ENCODE measurements at regions not wholly inside any gene's neighbourhood (a gene's known extent, or its start where the extent isn't known, plus 50 kb on each side); places are given as distances from the start of the nearest gene placed in this dataset.
"Not testable (repeated sequence)": the region's sequence is repeated elsewhere in the genome, so short reads cannot be mapped to it uniquely, and the experiment has no call there.

GRCh38 chr16:22603744-22604143 lies 93.1 kb downstream of the NPIPB5 start:
- H3K4me1 ChIP-seq (ENCODE audit: control insufficient read depth in 1 of 2, insufficient read depth in 2 of 2, low read length in 2 of 2); H3K27me3 ChIP-seq (ENCODE audit: control insufficient read depth in 1 of 2, insufficient read depth in 2 of 2, low read length in 2 of 2); H3K9ac ChIP-seq (ENCODE audit: low read depth in 1 of 2, low read length in 2 of 2); H3K4me3 ChIP-seq (ENCODE audit: low read depth in 1 of 2, low read length in 2 of 2); H3K36me3 ChIP-seq (ENCODE audit: control insufficient read depth in 1 of 2, insufficient read depth in 2 of 2, low read length in 2 of 2); H3K27ac ChIP-seq (ENCODE audit: low read depth, low read length); H3K9me3 ChIP-seq (ENCODE audit: control insufficient read depth in 1 of 2, low read length in 2 of 2): not testable (repeated sequence)

GRCh38 chr16:22606619-22607018 lies 95.9 kb downstream of the NPIPB5 start:
- H3K4me3 ChIP-seq (ENCODE audit: low read depth in 1 of 2, low read length in 2 of 2); H3K27ac ChIP-seq (ENCODE audit: low read depth, low read length); H3K4me1 ChIP-seq (ENCODE audit: control insufficient read depth in 1 of 2, insufficient read depth in 2 of 2, low read length in 2 of 2); H3K27me3 ChIP-seq (ENCODE audit: control insufficient read depth in 1 of 2, insufficient read depth in 2 of 2, low read length in 2 of 2); H3K36me3 ChIP-seq (ENCODE audit: control insufficient read depth in 1 of 2, insufficient read depth in 2 of 2, low read length in 2 of 2); H3K9ac ChIP-seq (ENCODE audit: low read depth in 1 of 2, low read length in 2 of 2); H3K9me3 ChIP-seq (ENCODE audit: control insufficient read depth in 1 of 2, low read length in 2 of 2): not testable (repeated sequence)

- H3K36me3 ChIP-seq (ENCODE audit: control insufficient read depth in 1 of 2, insufficient read depth in 2 of 2, low read length in 2 of 2); H3K4me3 ChIP-seq (ENCODE audit: low read depth in 1 of 2, low read length in 2 of 2); H3K9me3 ChIP-seq (ENCODE audit: control insufficient read depth in 1 of 2, low read length in 2 of 2); H3K4me1 ChIP-seq (ENCODE audit: control insufficient read depth in 1 of 2, insufficient read depth in 2 of 2, low read length in 2 of 2); H3K9ac ChIP-seq (ENCODE audit: low read depth in 1 of 2, low read length in 2 of 2); H3K27ac ChIP-seq (ENCODE audit: low read depth, low read length); H3K27me3 ChIP-seq (ENCODE audit: control insufficient read depth in 1 of 2, insufficient read depth in 2 of 2, low read length in 2 of 2): not testable (repeated sequence)
Observed at GRCh38 chr16:22609798-22610197, 99.1 kb downstream of the NPIPB5 start.

- H3K27ac ChIP-seq (ENCODE audit: low read depth, low read length); H3K9ac ChIP-seq (ENCODE audit: low read depth in 1 of 2, low read length in 2 of 2); H3K27me3 ChIP-seq (ENCODE audit: control insufficient read depth in 1 of 2, insufficient read depth in 2 of 2, low read length in 2 of 2); H3K36me3 ChIP-seq (ENCODE audit: control insufficient read depth in 1 of 2, insufficient read depth in 2 of 2, low read length in 2 of 2); H3K9me3 ChIP-seq (ENCODE audit: control insufficient read depth in 1 of 2, low read length in 2 of 2); H3K4me3 ChIP-seq (ENCODE audit: low read depth in 1 of 2, low read length in 2 of 2); H3K4me1 ChIP-seq (ENCODE audit: control insufficient read depth in 1 of 2, insufficient read depth in 2 of 2, low read length in 2 of 2): not testable (repeated sequence)
Observed at GRCh38 chr16:22611128-22611527, 100.4 kb downstream of the NPIPB5 start.

- H3K4me1 ChIP-seq (ENCODE audit: control insufficient read depth in 1 of 2, insufficient read depth in 2 of 2, low read length in 2 of 2) = peaks cover 0 to 8% of the 10 kb centered on the region in 2 donors
- no peaks in the 10 kb centered on the region for H3K9me3 ChIP-seq (ENCODE audit: control insufficient read depth in 1 of 2, low read length in 2 of 2)
- no peak overlapping the region for H3K4me3 ChIP-seq (ENCODE audit: low read depth in 1 of 2, low read length in 2 of 2)
- H3K27ac ChIP-seq (ENCODE audit: low read depth, low read length) = no peak overlapping the region
- no peaks in the 10 kb centered on the region for H3K36me3 ChIP-seq (ENCODE audit: control insufficient read depth in 1 of 2, insufficient read depth in 2 of 2, low read length in 2 of 2)
- no peaks in the 10 kb centered on the region for H3K27me3 ChIP-seq (ENCODE audit: control insufficient read depth in 1 of 2, insufficient read depth in 2 of 2, low read length in 2 of 2)
- no peak overlapping the region for H3K9ac ChIP-seq (ENCODE audit: low read depth in 1 of 2, low read length in 2 of 2)
Observed at GRCh38 chr16:22614271-22614947, 103.7 kb downstream of the NPIPB5 start.

GRCh38 chr16:22618842-22619241 lies 108.2 kb downstream of the NPIPB5 start:
- no peak overlapping the region for H3K27ac ChIP-seq (ENCODE audit: low read depth, low read length)
- no peaks in the 10 kb centered on the region for H3K9me3 ChIP-seq (ENCODE audit: control insufficient read depth in 1 of 2, low read length in 2 of 2)
- no peak overlapping the region for H3K9ac ChIP-seq (ENCODE audit: low read depth in 1 of 2, low read length in 2 of 2)
- peaks cover 0 to 8% of the 10 kb centered on the region in 2 donors for H3K4me1 ChIP-seq (ENCODE audit: control insufficient read depth in 1 of 2, insufficient read depth in 2 of 2, low read length in 2 of 2)
- H3K4me3 ChIP-seq (ENCODE audit: low read depth in 1 of 2, low read length in 2 of 2) = no peak overlapping the region
- no peaks in the 10 kb centered on the region for H3K36me3 ChIP-seq (ENCODE audit: control insufficient read depth in 1 of 2, insufficient read depth in 2 of 2, low read length in 2 of 2)
- peaks cover 0 to 9% of the 10 kb centered on the region in 2 donors for H3K27me3 ChIP-seq (ENCODE audit: control insufficient read depth in 1 of 2, insufficient read depth in 2 of 2, low read length in 2 of 2)

GRCh38 chr16:22621586-22622155 lies 111.0 kb downstream of the NPIPB5 start:
- no peak overlapping the region for H3K27ac ChIP-seq (ENCODE audit: low read depth, low read length)
- H3K4me1 ChIP-seq (ENCODE audit: control insufficient read depth in 1 of 2, insufficient read depth in 2 of 2, low read length in 2 of 2) = no peaks in the 10 kb centered on the region
- no peaks in the 10 kb centered on the region for H3K36me3 ChIP-seq (ENCODE audit: control insufficient read depth in 1 of 2, insufficient read depth in 2 of 2, low read length in 2 of 2)
- no peak overlapping the region for H3K9ac ChIP-seq (ENCODE audit: low read depth in 1 of 2, low read length in 2 of 2)
- no peaks in the 10 kb centered on the region for H3K9me3 ChIP-seq (ENCODE audit: control insufficient read depth in 1 of 2, low read length in 2 of 2)
- peaks cover 0 to 13% of the 10 kb centered on the region in 2 donors for H3K27me3 ChIP-seq (ENCODE audit: control insufficient read depth in 1 of 2, insufficient read depth in 2 of 2, low read length in 2 of 2)
- H3K4me3 ChIP-seq (ENCODE audit: low read depth in 1 of 2, low read length in 2 of 2) = no peak overlapping the region

- no peaks in the 10 kb centered on the region for H3K9me3 ChIP-seq (ENCODE audit: control insufficient read depth in 1 of 2, low read length in 2 of 2)
- peaks cover 0 to 13% of the 10 kb centered on the region in 2 donors for H3K27me3 ChIP-seq (ENCODE audit: control insufficient read depth in 1 of 2, insufficient read depth in 2 of 2, low read length in 2 of 2)
- H3K4me3 ChIP-seq (ENCODE audit: low read depth in 1 of 2, low read length in 2 of 2) = no peak overlapping the region
- no peaks in the 10 kb centered on the region for H3K36me3 ChIP-seq (ENCODE audit: control insufficient read depth in 1 of 2, insufficient read depth in 2 of 2, low read length in 2 of 2)
- no peaks in the 10 kb centered on the region for H3K4me1 ChIP-seq (ENCODE audit: control insufficient read depth in 1 of 2, insufficient read depth in 2 of 2, low read length in 2 of 2)
- no peak overlapping the region for H3K27ac ChIP-seq (ENCODE audit: low read depth, low read length)
- H3K9ac ChIP-seq (ENCODE audit: low read depth in 1 of 2, low read length in 2 of 2) = no peak overlapping the region
Observed at GRCh38 chr16:22622703-22623102, 112.0 kb downstream of the NPIPB5 start.

- Histone ChIP-seq H3K27ac (ENCODE audit: low read depth, low read length) (no peak overlapping the region), H3K9ac (ENCODE audit: low read depth in 1 of 2, low read length in 2 of 2) (no peak overlapping the region), H3K9me3 (ENCODE audit: control insufficient read depth in 1 of 2, low read length in 2 of 2) (no peaks in the 10 kb centered on the region), H3K27me3 (ENCODE audit: control insufficient read depth in 1 of 2, insufficient read depth in 2 of 2, low read length in 2 of 2) (peaks cover 0 to 13% of the 10 kb centered on the region in 2 donors), H3K36me3 (ENCODE audit: control insufficient read depth in 1 of 2, insufficient read depth in 2 of 2, low read length in 2 of 2) (no peaks in the 10 kb centered on the region), H3K4me3 (ENCODE audit: low read depth in 1 of 2, low read length in 2 of 2) (no peak overlapping the region), H3K4me1 (ENCODE audit: control insufficient read depth in 1 of 2, insufficient read depth in 2 of 2, low read length in 2 of 2) (no peaks in the 10 kb centered on the region)
Observed at GRCh38 chr16:22623351-22623781, 112.7 kb downstream of the NPIPB5 start.

GRCh38 chr16:22624038-22624799 lies 113.5 kb downstream of the NPIPB5 start:
- Histone ChIP-seq H3K9ac (ENCODE audit: low read depth in 1 of 2, low read length in 2 of 2) (no peak overlapping the region), H3K36me3 (ENCODE audit: control insufficient read depth in 1 of 2, insufficient read depth in 2 of 2, low read length in 2 of 2) (no peaks in the 10 kb centered on the region), H3K4me1 (ENCODE audit: control insufficient read depth in 1 of 2, insufficient read depth in 2 of 2, low read length in 2 of 2) (no peaks in the 10 kb centered on the region), H3K27me3 (ENCODE audit: control insufficient read depth in 1 of 2, insufficient read depth in 2 of 2, low read length in 2 of 2) (peaks cover 0 to 13% of the 10 kb centered on the region in 2 donors), H3K27ac (ENCODE audit: low read depth, low read length) (no peak overlapping the region), H3K9me3 (ENCODE audit: control insufficient read depth in 1 of 2, low read length in 2 of 2) (no peaks in the 10 kb centered on the region), H3K4me3 (ENCODE audit: low read depth in 1 of 2, low read length in 2 of 2) (no peak overlapping the region)

Measured in duodenal mucosa (tissue), 2 donors.